NOMO-1 treated with DMSO at 0.1 percent for 48 hours (cell line): ENCODE measurements at regions not wholly inside any gene's neighbourhood (a gene's known extent, or its start where the extent isn't known, plus 50 kb on each side); places are given as distances from the start of the nearest gene placed in this dataset.

Experiments used
- DNase-seq: peaks from one replicate; lab custom pipeline; 2025; ENCODE audit not compliant: unreplicated experiment; lab: John Stamatoyannopoulos, UW

GRCh38 chr21:40976198-40977109 lies 129.5 kb upstream of the DSCAM start:
- peak; percentile 92 for DNase-seq

- no peak for DNase-seq
Measured at GRCh38 chr21:40985370-40985769, 138.4 kb upstream of the DSCAM start.

GRCh38 chr21:40990366-40990765 lies 143.4 kb upstream of the DSCAM start:
- no peak for DNase-seq

GRCh38 chr21:40997831-40998230 lies 150.9 kb upstream of the DSCAM start:
- no peak for DNase-seq

GRCh38 chr21:41000838-41001237 lies 153.9 kb upstream of the DSCAM start:
- no peak for DNase-seq

- DNase-seq: no peak
Measured at GRCh38 chr21:41006636-41007035, 159.7 kb upstream of the DSCAM start.

GRCh38 chr21:41008351-41008750 lies 159.6 kb upstream of the BACE2 start:
- no peak for DNase-seq

GRCh38 chr21:41008974-41009373 lies 159.0 kb upstream of the BACE2 start:
- DNase-seq: no peak

- DNase-seq: no peak
Measured at GRCh38 chr21:41009398-41010100, 158.4 kb upstream of the BACE2 start.

- no peak for DNase-seq
Measured at GRCh38 chr21:41010101-41010435, 157.9 kb upstream of the BACE2 start.

- DNase-seq: no peak
Measured at GRCh38 chr21:41011098-41011731, 156.7 kb upstream of the BACE2 start.

- DNase-seq: no peak
Measured at GRCh38 chr21:41011951-41012366, 156.0 kb upstream of the BACE2 start.

GRCh38 chr21:41012425-41012824 lies 155.5 kb upstream of the BACE2 start:
- no peak for DNase-seq

- no peak for DNase-seq
Measured at GRCh38 chr21:41016472-41016871, 151.5 kb upstream of the BACE2 start.

GRCh38 chr21:41018431-41018830 lies 149.5 kb upstream of the BACE2 start:
- no peak for DNase-seq

GRCh38 chr21:41023936-41024335 lies 144.0 kb upstream of the BACE2 start:
- DNase-seq: no peak

- no peak for DNase-seq
Measured at GRCh38 chr21:41024341-41024740, 143.6 kb upstream of the BACE2 start.

- DNase-seq: no peak
Measured at GRCh38 chr21:41024746-41025254, 143.2 kb upstream of the BACE2 start.

GRCh38 chr21:41029571-41029970 lies 138.4 kb upstream of the BACE2 start:
- DNase-seq: no peak

- no peak for DNase-seq
Measured at GRCh38 chr21:41031701-41032220, 136.2 kb upstream of the BACE2 start.

- no peak for DNase-seq
Measured at GRCh38 chr21:41032541-41032940, 135.4 kb upstream of the BACE2 start.
